RPMI8226 (cell line): ENCODE measurements at regions not wholly inside any gene's neighbourhood (a gene's known extent, or its start where the extent isn't known, plus 50 kb on each side); places are given as distances from the start of the nearest gene placed in this dataset.

Experiments
- DNase-seq: peaks from one replicate; pipeline ENCODE4 v3.0.0-alpha.2; 2015

- DNase-seq: no peak
These were observed 844.8 kb downstream of the CDH9 start for GRCh38 chr5:26193626-26194025.

GRCh38 chr5:26192486-26192885, 845.9 kb downstream of the CDH9 start:
- DNase-seq: no peak

GRCh38 chr5:26181582-26181981, 856.8 kb downstream of the CDH9 start:
- DNase-seq: no peak

DNA sequence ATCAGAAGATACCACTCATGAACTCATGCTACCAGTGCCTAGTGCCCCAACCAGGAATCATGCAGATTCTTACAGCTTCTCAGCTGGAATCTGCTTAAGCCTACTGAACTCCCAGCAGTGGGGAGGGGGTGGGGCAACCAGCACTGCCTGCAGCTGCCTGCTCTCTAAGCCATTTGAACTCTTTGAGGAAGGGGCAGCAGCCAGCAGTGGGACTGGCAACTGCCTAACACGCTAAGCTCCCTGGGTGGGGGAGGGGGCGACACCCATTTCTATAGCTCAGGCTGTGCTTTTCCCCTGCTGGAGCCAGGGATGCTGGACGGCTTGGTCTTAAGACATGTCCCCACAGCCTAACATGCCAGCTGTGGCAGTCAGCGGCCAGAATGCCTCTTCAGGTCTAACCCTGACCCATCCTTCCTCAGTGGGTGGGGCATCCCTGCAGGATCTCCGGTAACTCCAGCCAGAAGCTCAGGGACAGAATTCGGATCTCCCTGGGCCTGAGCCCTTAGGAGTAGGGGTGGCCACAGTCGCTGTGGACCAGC, 889.7 kb downstream of the CDH9 start:
- no peak for DNase-seq

DNA sequence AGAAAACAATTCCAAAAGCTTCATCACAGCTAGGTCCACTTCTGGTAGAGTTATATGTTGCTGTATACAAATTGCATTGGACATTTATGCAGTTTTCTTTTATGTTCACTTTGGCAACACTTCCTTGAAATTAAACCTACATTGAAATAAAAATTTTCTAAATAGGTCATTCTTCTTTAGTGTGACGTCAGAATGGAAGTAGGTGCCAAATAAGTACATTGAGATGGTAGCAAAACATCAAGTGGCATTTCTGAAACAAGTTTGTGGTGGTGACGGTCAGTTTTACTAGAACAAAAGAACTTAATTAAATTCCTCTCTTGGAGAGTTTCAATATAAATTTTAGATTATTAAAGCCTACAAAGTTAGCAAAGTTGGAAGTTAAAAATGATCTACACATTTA, 895.1 kb downstream of the CDH9 start:
- no peak for DNase-seq

- peak; percentile 4 for DNase-seq
These were observed 917.0 kb downstream of the CDH9 start for GRCh38 chr5:26121338-26121737.

DNA sequence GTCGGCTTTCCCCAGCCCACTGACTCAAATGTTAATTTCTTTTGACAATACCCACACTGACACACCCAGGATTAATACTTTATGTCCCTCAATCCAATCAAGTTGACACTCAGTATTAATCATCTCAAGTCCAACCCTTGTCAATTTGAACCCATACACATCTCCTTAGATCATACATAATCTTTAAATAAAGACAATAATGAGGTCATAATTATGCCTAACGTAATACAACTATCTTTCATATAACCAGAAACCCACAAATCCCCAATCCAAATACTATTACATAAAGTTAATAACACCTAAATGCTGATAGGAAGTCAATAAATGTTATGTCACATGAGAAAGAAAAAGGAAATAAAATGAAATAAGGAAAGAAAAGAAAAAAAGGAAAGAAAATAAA, 934.2 kb downstream of the CDH9 start:
- DNase-seq: no peak

DNA sequence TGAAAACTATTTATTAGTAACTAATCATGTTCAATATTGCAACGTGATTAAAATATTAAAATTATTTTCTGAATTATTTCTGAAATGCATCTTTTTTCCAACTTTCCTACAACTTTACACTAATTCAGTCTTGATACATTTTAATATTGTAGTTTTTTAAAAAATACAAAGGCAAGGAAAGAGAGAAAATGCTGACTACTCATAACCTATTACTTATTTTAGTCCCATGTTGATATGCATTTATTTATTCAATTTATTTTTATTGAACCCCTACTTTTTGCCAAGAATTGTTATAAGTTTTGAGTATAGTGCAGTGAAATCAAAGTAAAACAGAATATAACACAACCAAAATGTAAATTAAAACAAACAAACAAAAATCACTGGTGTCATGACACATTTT, 978.2 kb downstream of the CDH9 start:
- DNase-seq: no peak

DNA sequence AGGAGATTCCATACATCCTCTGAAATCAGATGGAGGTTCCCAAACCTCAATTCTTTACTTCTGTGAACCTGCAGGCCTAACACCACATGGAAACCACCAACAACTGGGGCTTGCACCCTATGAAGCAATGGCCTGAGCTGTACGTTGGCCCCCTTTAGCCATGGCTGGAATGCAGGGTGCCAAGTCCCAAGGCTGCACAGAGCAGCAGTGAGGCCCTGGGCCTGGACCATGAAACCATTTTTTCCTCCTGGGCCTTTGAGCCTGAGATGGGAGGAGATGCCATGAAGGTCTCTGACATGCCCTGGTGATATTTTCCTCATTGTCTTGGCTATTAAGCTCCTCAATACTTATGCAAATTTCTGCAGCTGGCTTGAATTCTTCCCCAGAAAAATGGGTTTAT, 983.8 kb downstream of the CDH9 start:
- no peak for DNase-seq

DNA sequence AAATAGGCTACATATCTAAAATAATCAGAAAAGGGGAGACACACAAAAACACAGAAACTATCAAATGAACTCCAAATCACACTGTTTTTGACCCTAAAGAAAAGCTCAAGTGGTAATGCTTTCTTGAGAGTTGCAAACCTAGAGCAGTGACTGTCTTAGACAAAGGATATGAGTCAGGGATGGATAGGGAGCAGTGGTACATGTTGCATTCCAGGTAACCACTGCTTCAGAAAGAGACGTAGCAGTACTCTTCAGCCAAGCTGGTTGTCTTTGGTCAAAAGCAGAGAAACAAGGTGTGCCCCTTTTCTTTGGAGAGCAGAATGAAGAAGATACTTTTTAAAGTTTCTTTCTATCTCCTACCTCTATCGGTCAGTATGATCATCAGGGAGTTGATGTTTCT, 1003.6 kb downstream of the CDH9 start:
- DNase-seq: no peak

GRCh38 chr5:26031481-26031880, 1006.9 kb downstream of the CDH9 start:
- no peak for DNase-seq

DNA sequence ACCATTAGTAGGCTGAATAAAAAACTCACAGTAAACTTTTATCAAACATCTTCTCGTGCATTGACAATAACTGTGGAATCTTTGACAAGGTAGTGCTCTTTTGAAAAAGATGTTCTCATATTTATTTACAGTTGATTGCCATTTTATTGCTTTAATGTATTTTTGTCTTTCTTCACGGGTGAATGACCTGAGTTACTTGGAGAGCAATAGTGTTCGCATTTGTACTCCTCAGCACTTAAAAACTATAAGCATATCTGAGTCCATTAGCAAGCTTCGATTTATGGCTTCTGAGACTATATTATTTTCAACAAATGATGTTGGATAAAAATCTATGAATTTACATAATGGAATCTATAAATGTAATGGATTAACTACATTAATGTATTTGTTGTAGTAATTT, 1012.3 kb downstream of the CDH9 start:
- DNase-seq: no peak

- DNase-seq: no peak
These were observed 1013.6 kb downstream of the CDH9 start for GRCh38 chr5:26024774-26025173.

- DNase-seq: no peak
These were observed 1015.0 kb downstream of the CDH9 start for GRCh38 chr5:26023361-26023760.

GRCh38 chr5:26014206-26014605, 1024.2 kb downstream of the CDH9 start:
- no peak for DNase-seq

GRCh38 chr5:26012078-26012477, 1026.3 kb downstream of the CDH9 start:
- no peak for DNase-seq

GRCh38 chr5:26009742-26010141, 1028.6 kb downstream of the CDH9 start:
- no peak for DNase-seq

DNA sequence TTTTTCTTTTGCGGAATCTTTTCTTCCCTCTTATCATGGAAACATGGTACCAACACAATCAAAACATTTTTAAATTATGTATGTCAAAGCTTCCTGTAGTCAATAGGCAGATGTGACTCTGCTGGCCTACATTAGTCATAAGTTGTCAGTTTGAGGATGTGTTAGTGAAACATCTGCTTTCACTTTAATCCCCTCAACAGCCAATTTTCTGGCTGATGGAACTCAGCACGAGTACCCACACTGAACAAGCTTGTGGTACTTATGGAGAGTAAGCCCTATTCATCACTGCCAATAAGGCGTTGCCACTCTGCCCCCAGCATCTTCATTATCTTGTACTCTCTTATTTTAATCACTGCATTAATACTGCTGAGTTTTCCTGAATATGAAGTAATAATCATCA, 1034.4 kb downstream of the CDH9 start:
- no peak for DNase-seq

- DNase-seq: no peak
These were observed 1043.2 kb downstream of the CDH9 start for GRCh38 chr5:25995209-25995608.

DNA sequence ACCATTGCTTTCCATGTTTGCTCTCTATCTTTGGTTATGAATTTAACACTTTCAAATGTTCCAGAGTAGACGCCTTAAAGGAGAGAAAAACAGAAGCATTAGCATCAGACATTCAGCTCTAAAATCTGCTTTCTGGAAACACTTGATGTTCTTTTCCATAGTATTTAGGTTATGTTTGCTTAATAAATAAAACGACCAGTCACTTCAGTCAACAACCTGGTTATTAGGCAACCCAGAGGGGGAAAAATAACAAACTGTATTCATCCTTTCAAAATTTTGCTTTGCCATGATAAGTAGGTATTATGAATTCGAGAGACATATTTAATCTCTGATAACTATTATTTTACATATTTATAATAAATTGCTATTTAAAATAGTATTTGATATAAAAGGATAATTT, 1044.7 kb downstream of the CDH9 start:
- DNase-seq: no peak

DNA sequence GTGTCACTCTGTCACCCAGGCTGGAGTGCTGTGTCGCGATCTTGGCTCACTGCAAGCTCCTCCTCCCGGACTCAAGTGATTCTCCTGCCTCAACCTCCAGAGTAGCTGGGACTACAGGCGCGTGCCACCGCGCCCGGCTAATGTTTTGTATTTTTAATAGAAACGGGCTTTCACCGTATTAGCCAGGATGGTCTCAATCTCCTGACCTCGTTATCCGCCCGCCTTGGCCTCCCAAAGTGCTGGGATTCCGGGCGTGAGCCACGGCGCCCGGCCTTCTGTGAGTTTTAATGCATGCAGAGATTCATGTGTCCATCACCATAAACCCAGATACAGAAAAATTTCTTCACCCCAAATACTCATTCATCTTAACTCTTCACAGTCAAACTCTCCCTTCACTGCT, 1046.7 kb downstream of the CDH9 start:
- no peak for DNase-seq

DNA sequence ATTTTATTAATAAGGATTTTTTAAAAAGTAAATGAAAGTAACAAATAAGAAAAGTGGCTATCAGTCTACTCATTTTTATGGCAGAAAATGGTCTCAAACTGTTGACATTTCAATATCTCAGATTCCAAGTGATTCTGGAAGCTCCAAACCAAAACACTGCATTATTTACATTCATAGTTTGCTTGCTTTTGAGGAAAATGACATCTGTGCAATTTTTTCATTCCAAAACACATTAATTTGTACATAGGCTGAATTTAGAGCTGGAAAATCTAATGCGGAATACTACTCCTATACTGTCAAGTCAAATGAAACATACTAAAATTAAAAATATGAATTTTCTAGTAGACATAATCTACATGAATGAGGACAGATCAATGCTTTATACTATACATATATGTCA, 1047.6 kb downstream of the CDH9 start:
- DNase-seq: no peak

DNA sequence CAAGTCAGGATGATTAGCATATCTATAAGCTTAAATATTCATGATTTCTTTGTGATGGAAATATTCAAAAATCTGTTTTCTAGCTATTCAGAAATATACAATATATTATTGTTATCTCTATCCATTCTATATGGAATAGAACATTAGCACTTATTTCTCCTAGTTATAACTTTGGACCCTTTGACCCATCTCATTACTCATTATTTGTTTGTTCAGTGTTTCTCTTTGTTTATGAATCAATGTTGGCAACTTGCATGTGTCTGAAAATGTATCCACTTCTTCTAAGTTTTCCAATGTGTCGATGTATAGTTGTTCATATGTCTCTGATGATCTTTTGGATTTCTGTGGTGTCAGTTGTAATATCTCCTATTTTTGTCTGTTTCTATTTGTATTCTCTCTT, 1059.3 kb downstream of the CDH9 start:
- no peak for DNase-seq

DNA sequence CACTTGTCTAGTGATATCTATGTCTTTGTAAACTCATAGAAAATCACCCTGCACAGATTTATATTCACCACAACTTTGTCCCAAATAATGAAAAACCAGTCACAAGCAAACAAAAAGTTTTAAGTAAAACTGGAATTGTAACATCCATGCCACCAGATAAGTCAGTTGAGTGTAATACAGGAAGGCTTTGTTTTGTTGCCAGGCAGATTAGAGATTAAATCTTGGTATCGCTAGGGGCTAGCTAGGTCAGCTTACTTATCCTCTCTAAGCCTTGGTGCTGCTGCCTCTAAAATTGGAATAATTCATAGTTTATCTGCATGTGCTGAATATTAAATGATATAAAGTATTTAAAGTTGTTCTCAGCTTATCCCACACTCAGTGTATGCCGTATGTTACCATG, 1062.5 kb downstream of the CDH9 start:
- DNase-seq: no peak

DNA sequence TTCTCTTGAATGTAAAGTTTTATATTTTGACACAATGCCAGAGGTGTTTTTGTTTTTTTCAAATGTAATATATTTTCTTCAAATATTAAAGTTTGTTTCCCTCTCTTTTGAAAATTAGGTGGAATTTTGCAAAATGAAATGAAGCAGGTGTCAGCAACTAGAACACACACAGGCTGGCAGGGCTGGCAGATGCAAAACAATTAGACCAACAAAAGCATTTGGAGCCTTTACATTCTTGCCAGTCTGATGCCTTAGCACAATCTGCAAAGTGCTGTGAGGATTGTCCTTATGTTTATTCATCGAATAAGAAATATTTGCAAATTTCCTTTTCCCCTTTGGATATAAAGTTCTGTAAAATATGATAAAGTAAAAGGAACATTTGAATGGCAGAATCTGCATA, 1063.9 kb downstream of the CDH9 start:
- no peak for DNase-seq

DNA sequence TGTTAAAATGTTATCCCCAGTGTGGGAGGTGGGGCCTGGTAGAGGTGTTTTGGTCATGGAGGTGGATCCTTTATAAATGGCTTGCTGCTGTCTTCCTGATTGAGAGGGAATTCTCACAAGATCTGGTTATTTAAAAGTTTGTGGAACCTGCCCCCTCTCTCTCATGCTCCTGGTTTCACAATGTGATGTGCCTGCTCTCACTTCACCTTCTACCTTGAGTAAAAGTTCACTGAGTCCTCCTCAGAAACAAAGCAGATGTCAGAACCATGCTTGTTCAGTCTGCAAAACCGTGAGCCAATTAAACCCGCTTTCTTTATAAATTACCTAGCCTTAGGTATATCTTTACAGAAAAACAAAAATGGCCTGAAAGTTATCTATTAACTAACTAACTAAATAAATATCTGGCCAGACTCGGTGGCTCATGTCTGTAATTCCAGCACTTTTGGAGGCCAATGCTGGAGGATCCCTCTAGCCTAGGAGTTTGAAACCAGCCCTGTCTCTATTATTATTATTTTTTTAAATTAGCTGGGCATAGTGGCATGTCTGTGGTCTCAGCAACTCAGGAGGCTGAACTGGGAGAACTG, 1067.4 kb downstream of the CDH9 start:
- peak; percentile 20 for DNase-seq
